ENCODE measurements at regions not wholly inside any gene's neighbourhood (a gene's known extent, or its start where the extent isn't known, plus 50 kb on each side); places are given as distances from the start of the nearest gene placed in this dataset.
A peak's percentile ranks its signal among the peaks of the same experiment; 100 is the strongest.
"Not testable (repeated sequence)": the region's sequence is repeated elsewhere in the genome, so short reads cannot be mapped to it uniquely, and the experiment has no call there.

GRCh38 chr13:18943273-18943672 is 238.4 kb downstream of the TUBA3C start:
- Histone ChIP-seq H3K4me3 (no peak overlapping the region), H3K9me3 (no peaks in the 10 kb centered on the region), H3K27me3 (no peaks in the 10 kb centered on the region), H3K27ac (no peak overlapping the region), H3K36me3 (replicated peaks in 1 of 2; ENCODE audit: insufficient read depth in 1 of 2, low read depth in 2 of 2) (no peaks in the 10 kb centered on the region), H3K4me1 (no peaks in the 10 kb centered on the region)
- TF ChIP-seq CTCF (IDR thresholded peaks at IDR 0.05) (no peak), POLR2A (IDR thresholded peaks at IDR 0.05) (no peak)
- DNase-seq (no peak), ATAC-seq (no peak)
- intact Hi-C loops (cut with DNase I), result no loop called here
- 78 to 87% methylated on average over 20 to 22 of the region's 22 CpGs for WGBS, 2 donors

- H3K27ac ChIP-seq, result no peak overlapping the region
- 37 to 46% methylated on average over 3 of the region's 3 CpGs for WGBS, 2 donors
- no peaks in the 10 kb centered on the region for H3K27me3 ChIP-seq
- TF ChIP-seq POLR2A (IDR thresholded peaks at IDR 0.05), result no peak
- no peak for TF ChIP-seq CTCF (IDR thresholded peaks at IDR 0.05)
- ATAC-seq (no peak), DNase-seq (no peak)
- H3K9me3 ChIP-seq, result no peaks in the 10 kb centered on the region
- no peaks in the 10 kb centered on the region for H3K36me3 ChIP-seq (replicated peaks in 1 of 2; ENCODE audit: insufficient read depth in 1 of 2, low read depth in 2 of 2)
- H3K4me1 ChIP-seq, result no peaks in the 10 kb centered on the region
- H3K4me3 ChIP-seq, result no peak overlapping the region
- intact Hi-C loops (cut with DNase I), result no loop called here
These were observed 245.5 kb downstream of the TUBA3C start for GRCh38 chr13:18936104-18936503.

GRCh38 chr13:18921063-18921462 is 260.6 kb downstream of the TUBA3C start:
- no peak for ATAC-seq
- intact Hi-C loops (cut with DNase I), result no loop called here
- 30 to 32% methylated on average over 4 of the region's 4 CpGs for WGBS, 2 donors

GRCh38 chr13:18905096-18905495 is 276.5 kb downstream of the TUBA3C start:
- H3K27ac ChIP-seq; H3K36me3 ChIP-seq (replicated peaks in 1 of 2; ENCODE audit: insufficient read depth in 1 of 2, low read depth in 2 of 2); H3K4me1 ChIP-seq; ATAC-seq; intact Hi-C loops (cut with DNase I); DNase-seq; H3K4me3 ChIP-seq; H3K9me3 ChIP-seq; H3K27me3 ChIP-seq: not testable (repeated sequence)
- WGBS, 2 donors, result 52 to 73% methylated on average over 9 to 12 of the region's 12 CpGs

More at GRCh38 chr13:18921063-18921462, 260.6 kb downstream of the TUBA3C start:
- H3K36me3 ChIP-seq (replicated peaks in 1 of 2; ENCODE audit: insufficient read depth in 1 of 2, low read depth in 2 of 2), result no peaks in the 10 kb centered on the region
- no peaks in the 10 kb centered on the region for H3K27me3 ChIP-seq
- DNase-seq, result no peak
- no peak overlapping the region for H3K4me3 ChIP-seq
- H3K9me3 ChIP-seq, result no peaks in the 10 kb centered on the region
- no peaks in the 10 kb centered on the region for H3K4me1 ChIP-seq
- TF ChIP-seq POLR2A (IDR thresholded peaks at IDR 0.05) (no peak), CTCF (IDR thresholded peaks at IDR 0.05) (no peak)
- H3K27ac ChIP-seq, result no peak overlapping the region

GRCh38 chr13:18895411-18895810 is 286.2 kb downstream of the TUBA3C start:
- 70 to 74% methylated on average over 10 of the region's 13 CpGs for WGBS, 2 donors
- DNase-seq, H3K4me3 ChIP-seq: not testable (repeated sequence)

GRCh38 chr13:18891242-18891641 is 290.4 kb downstream of the TUBA3C start:
- WGBS, 2 donors, result 23 to 33% methylated on average over 1 of the region's 1 CpG
- H3K9me3 ChIP-seq; H3K36me3 ChIP-seq (replicated peaks in 1 of 2; ENCODE audit: insufficient read depth in 1 of 2, low read depth in 2 of 2); H3K27ac ChIP-seq; H3K27me3 ChIP-seq; ATAC-seq; H3K4me3 ChIP-seq; intact Hi-C loops (cut with DNase I); H3K4me1 ChIP-seq; DNase-seq: not testable (repeated sequence)

More at GRCh38 chr13:18895411-18895810, 286.2 kb downstream of the TUBA3C start:
- ATAC-seq; H3K27ac ChIP-seq; intact Hi-C loops (cut with DNase I); H3K27me3 ChIP-seq; H3K9me3 ChIP-seq; H3K4me1 ChIP-seq; H3K36me3 ChIP-seq (replicated peaks in 1 of 2; ENCODE audit: insufficient read depth in 1 of 2, low read depth in 2 of 2): not testable (repeated sequence)

GRCh38 chr13:18874875-18875789 is 306.5 kb downstream of the TUBA3C start:
- H3K4me1 ChIP-seq; H3K4me3 ChIP-seq; H3K9me3 ChIP-seq; H3K27me3 ChIP-seq; H3K27ac ChIP-seq; intact Hi-C loops (cut with DNase I); H3K36me3 ChIP-seq (replicated peaks in 1 of 2; ENCODE audit: insufficient read depth in 1 of 2, low read depth in 2 of 2): not testable (repeated sequence)
- ATAC-seq (peak; percentile 88), DNase-seq (peak in 3 of 4 donors; percentile 46 to 77 (median 53))
- WGBS, 2 donors, result 33 to 45% methylated on average over 19 to 66 of the region's 72 CpGs

- DNase-seq; H3K4me1 ChIP-seq; H3K36me3 ChIP-seq (replicated peaks in 1 of 2; ENCODE audit: insufficient read depth in 1 of 2, low read depth in 2 of 2); H3K9me3 ChIP-seq; H3K27ac ChIP-seq; ATAC-seq; H3K4me3 ChIP-seq; H3K27me3 ChIP-seq; intact Hi-C loops (cut with DNase I): not testable (repeated sequence)
- 50 to 63% methylated on average over 4 of the region's 4 CpGs for WGBS, 2 donors
These were observed 311.1 kb downstream of the TUBA3C start for GRCh38 chr13:18870557-18870956.

GRCh38 chr13:18869365-18869764 is 312.3 kb downstream of the TUBA3C start:
- WGBS, 2 donors, result 69 to 70% methylated on average over 2 of the region's 2 CpGs
- H3K36me3 ChIP-seq (replicated peaks in 1 of 2; ENCODE audit: insufficient read depth in 1 of 2, low read depth in 2 of 2); H3K4me3 ChIP-seq; H3K4me1 ChIP-seq; H3K27me3 ChIP-seq; H3K9me3 ChIP-seq; H3K27ac ChIP-seq; intact Hi-C loops (cut with DNase I); ATAC-seq; DNase-seq: not testable (repeated sequence)
